GM12892 (cell line): ENCODE measurements at regions not wholly inside any gene's neighbourhood (a gene's known extent, or its start where the extent isn't known, plus 50 kb on each side); places are given as distances from the start of the nearest gene placed in this dataset.

Source experiments
- POLR2A ChIP-seq: IDR thresholded peaks from 2 replicates; pipeline ENCODE4 v1.6.1; 2011; ENCODE audit warnings: low read depth, low read length, control low read depth
- POLR2AphosphoS5 ChIP-seq: IDR thresholded peaks from 2 replicates; pipeline ENCODE4 v1.6.1; 2011; ENCODE audit warnings: low read depth, low read length, control low read depth
- TAF1 ChIP-seq: IDR thresholded peaks from 2 replicates; pipeline ENCODE4 v1.6.1; 2011; ENCODE audit warnings: low read depth, mild to moderate bottlenecking, control low read depth, low read length, borderline replicate concordance

GRCh38 chr5:82925061-82925411 lies 152.2 kb downstream of the TMEM167A start:
- no peak for TF ChIP-seq POLR2A
- no peak for TF ChIP-seq TAF1
- no peak for TF ChIP-seq POLR2AphosphoS5
